ENCODE measurements at regions not wholly inside any gene's neighbourhood (a gene's known extent, or its start where the extent isn't known, plus 50 kb on each side); places are given as distances from the start of the nearest gene placed in this dataset.

GRCh38 chr1:47577303-47578025, 139.6 kb downstream of the FOXD2 start:
- Histone ChIP-seq H2AFZ (ENCODE audit: low read length) (no peak overlapping the region), H3K23me2 (ENCODE audit: low read depth, low read length) (no peaks in the 10 kb centered on the region), H2AK5ac (ENCODE audit: low read depth, low read length) (no peak overlapping the region; the same call in 1 of the 2 replicates), H3K4ac (replicated peaks; ENCODE audit: insufficient read length, low read depth, low read length) (no peak overlapping the region), H3K36me3 (ENCODE audit: control insufficient read depth in 2 of 4, insufficient read depth in 4 of 4, low read length in 3 of 4) (no peaks in the 10 kb centered on the region), H3K4me2 (ENCODE audit: insufficient read depth in 1 of 2, low read depth in 2 of 2, low read length in 2 of 2) (no peak overlapping the region), H2BK20ac (ENCODE audit: low read length) (no peak overlapping the region), H3K23ac (ENCODE audit: insufficient read length) (no peak overlapping the region), H4K5ac (ENCODE audit: insufficient read length, low read depth, low read length) (no peak overlapping the region), H3K4me3 (ENCODE audit: extremely low read depth in 1 of 4, insufficient read depth in 2 of 4, low read depth in 3 of 4, low read length in 4 of 4) (no peak overlapping the region), H3K14ac (ENCODE audit: insufficient read length) (no peak overlapping the region), H2BK15ac (ENCODE audit: low read length) (peak overlapping the region; percentile 46; the same call in 1 of the 2 replicates), H4K20me1 (replicated peaks in 1 of 2; ENCODE audit: control insufficient read depth in 1 of 2, insufficient read depth in 2 of 2, low read length in 2 of 2) (no peaks in the 10 kb centered on the region), H4K91ac (replicated peaks; ENCODE audit: insufficient read length, low read length) (no peak overlapping the region), H2BK12ac (ENCODE audit: low read depth, low read length) (peak overlapping the region; percentile 71; the same call in 1 of the 2 replicates), H3K9me3 (ENCODE audit: insufficient read depth in 2 of 2, low read depth in 1 of 2, low read length in 1 of 2) (no peaks in the 10 kb centered on the region), H2BK5ac (ENCODE audit: low read depth, low read length) (no peak overlapping the region), H3K27me3 (replicated peaks in 1 of 4; ENCODE audit: control insufficient read depth in 3 of 4, extremely low read depth in 1 of 4, insufficient read depth in 3 of 4, low read length in 3 of 4) (no peaks in the 10 kb centered on the region), H3K56ac (replicated peaks; ENCODE audit: insufficient read length, low read depth, low read length) (no peak overlapping the region), H3K27ac (ENCODE audit: low read depth, low read length) (no peak overlapping the region), H3K18ac (ENCODE audit: extremely low read depth, low read length) (no peak overlapping the region), H3K9ac (replicated peaks in 1 of 4; ENCODE audit: extremely low read depth in 1 of 4, low read depth in 3 of 4, low read length in 3 of 4) (no peak overlapping the region), H2BK120ac (replicated peaks; ENCODE audit: low read depth, low read length) (no peak overlapping the region), H4K8ac (ENCODE audit: extremely low read depth, insufficient read depth, low read length) (no peak overlapping the region), H3K4me1 (replicated peaks in 1 of 4; ENCODE audit: control insufficient read depth in 3 of 4, insufficient read depth in 4 of 4, low read length in 3 of 4) (peaks cover 5 to 20% (median 11%) of the 10 kb centered on the region in 4 experiments), H3K79me1 (ENCODE audit: low read depth, low read length) (no peaks in the 10 kb centered on the region), H3K79me2 (ENCODE audit: control insufficient read depth in 1 of 2, insufficient read depth in 2 of 2, low read length in 2 of 2) (no peaks in the 10 kb centered on the region)
- FAIRE-seq (no peak), DNase-seq (ENCODE audit: low read depth in 1 of 2, low spot score in 2 of 2) (no peak)
- 86% methylated on average over 12 of the region's 12 CpGs; no CpG with 5 or more reads in 1 of the 2 experiments for WGBS, 2 experiments (ENCODE audit: extremely low coverage in 1 of 2, insufficient coverage in 1 of 2, insufficient read length in 1 of 2, insufficient replicate concordance in 2 of 2, low coverage in 1 of 2, low lambda C conversion rate in 2 of 2, missing lambda C conversion rate in 1 of 2)
- CTCF ChIA-PET (ENCODE audit: partially characterized antibody), result interaction anchor here (0.8 to 6.6 kb wide), 12 partner anchors 8 to 148 kb away, joined by 3 to 43 read pairs (median 4); no protein-coding TSS in a partner anchor
- TF ChIP-seq GTF2F1 (IDR thresholded peaks at IDR 0.05; ENCODE audit: borderline replicate concordance, low read depth, low read length) (no peak), RBBP5 (IDR thresholded peaks at IDR 0.05; ENCODE audit: borderline replicate concordance, low read depth, low read length) (no peak), CHD1 (IDR thresholded peaks at IDR 0.05; ENCODE audit: low read depth, low read length) (no peak), BRCA1 (IDR thresholded peaks at IDR 0.05; ENCODE audit: low read depth, low read length) (no peak), ZNF274 (IDR thresholded peaks at IDR 0.05; ENCODE audit: borderline replicate concordance, extremely low read depth, low read length) (no peak), GABPA (IDR thresholded peaks at IDR 0.05; ENCODE audit: borderline replicate concordance, insufficient read depth, low read length) (no peak), HDAC6 (IDR thresholded peaks at IDR 0.05; ENCODE audit: low read depth, low read length) (no peak), SP4 (IDR thresholded peaks at IDR 0.05; ENCODE audit: low read length) (no peak), CTBP2 (IDR thresholded peaks at IDR 0.05; ENCODE audit: borderline replicate concordance, insufficient read depth, insufficient read length, low read length) (no peak)
- TF ChIP-seq, protein P1, sequence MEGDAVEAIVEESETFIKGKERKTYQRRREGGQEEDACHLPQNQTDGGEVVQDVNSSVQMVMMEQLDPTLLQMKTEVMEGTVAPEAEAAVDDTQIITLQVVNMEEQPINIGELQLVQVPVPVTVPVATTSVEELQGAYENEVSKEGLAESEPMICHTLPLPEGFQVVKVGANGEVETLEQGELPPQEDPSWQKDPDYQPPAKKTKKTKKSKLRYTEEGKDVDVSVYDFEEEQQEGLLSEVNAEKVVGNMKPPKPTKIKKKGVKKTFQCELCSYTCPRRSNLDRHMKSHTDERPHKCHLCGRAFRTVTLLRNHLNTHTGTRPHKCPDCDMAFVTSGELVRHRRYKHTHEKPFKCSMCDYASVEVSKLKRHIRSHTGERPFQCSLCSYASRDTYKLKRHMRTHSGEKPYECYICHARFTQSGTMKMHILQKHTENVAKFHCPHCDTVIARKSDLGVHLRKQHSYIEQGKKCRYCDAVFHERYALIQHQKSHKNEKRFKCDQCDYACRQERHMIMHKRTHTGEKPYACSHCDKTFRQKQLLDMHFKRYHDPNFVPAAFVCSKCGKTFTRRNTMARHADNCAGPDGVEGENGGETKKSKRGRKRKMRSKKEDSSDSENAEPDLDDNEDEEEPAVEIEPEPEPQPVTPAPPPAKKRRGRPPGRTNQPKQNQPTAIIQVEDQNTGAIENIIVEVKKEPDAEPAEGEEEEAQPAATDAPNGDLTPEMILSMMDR (IDR thresholded peaks at IDR 0.05; ENCODE audit: control extremely low read depth in 1 of 3, insufficient read depth in 1 of 3, low read depth in 1 of 3, low read length in 3 of 3), result no peak
- POLR2A ChIA-PET (ENCODE audit: partially characterized antibody), result interaction anchor here (1.4 kb wide), 1 partner anchor 8 kb away, joined by 4 read pairs; no protein-coding TSS in a partner anchor

All from H1 (cell line).